Choroid plexus epithelial cell (primary cell): ENCODE measurements at regions not wholly inside any gene's neighbourhood (a gene's known extent, or its start where the extent isn't known, plus 50 kb on each side); places are given as distances from the start of the nearest gene placed in this dataset.

Experiments used
- DNase-seq: peaks from one replicate; pipeline ENCODE4 v3.0.0-alpha.2; 2010; ENCODE audit warnings: low read depth
- H3K4me3 ChIP-seq: 2 replicates; pipeline ENCODE4 v1.5.1; 2011; ENCODE audit warnings: low read depth, mild to moderate bottlenecking, control low read depth, low read length, moderate library complexity
- CTCF ChIP-seq: conservative IDR thresholded peaks from 2 replicates; pipeline ENCODE4 v1.5.1; 2011; ENCODE audit warnings: low read depth, mild to moderate bottlenecking, control low read depth, inconsistent platforms, low read length, moderate library complexity

- no peak for DNase-seq
- TF ChIP-seq CTCF, result peak; percentile 10
- H3K4me3 ChIP-seq, result no peak overlapping the region
These were observed 243.7 kb downstream of the ALDH8A1 start for GRCh38 chr6:134706153-134706552.

GRCh38 chr6:134703206-134703605 lies 246.7 kb downstream of the ALDH8A1 start:
- no peak for DNase-seq
- TF ChIP-seq CTCF, result no peak
- no peak overlapping the region for H3K4me3 ChIP-seq

- no peak for DNase-seq
- no peak overlapping the region for H3K4me3 ChIP-seq
- TF ChIP-seq CTCF, result no peak
These were observed 247.6 kb downstream of the ALDH8A1 start for GRCh38 chr6:134702279-134702678.

- H3K4me3 ChIP-seq, result no peak overlapping the region
- DNase-seq, result no peak
- no peak for TF ChIP-seq CTCF
These were observed 248.6 kb downstream of the ALDH8A1 start for GRCh38 chr6:134701301-134701700.

- no peak for DNase-seq
- no peak for TF ChIP-seq CTCF
These were observed 251.7 kb downstream of the ALDH8A1 start for GRCh38 chr6:134698228-134698627.

GRCh38 chr6:134692008-134692407 lies 257.9 kb downstream of the ALDH8A1 start:
- H3K4me3 ChIP-seq, result no peak overlapping the region
- DNase-seq, result no peak
- TF ChIP-seq CTCF, result no peak

More at GRCh38 chr6:134698228-134698627, 251.7 kb downstream of the ALDH8A1 start:
- no peak overlapping the region for H3K4me3 ChIP-seq

GRCh38 chr6:134691180-134691579 lies 258.7 kb downstream of the ALDH8A1 start:
- TF ChIP-seq CTCF, result no peak
- DNase-seq, result no peak
- no peak overlapping the region for H3K4me3 ChIP-seq
